GM18517 (cell line): ENCODE measurements at regions not wholly inside any gene's neighbourhood (a gene's known extent, or its start where the extent isn't known, plus 50 kb on each side); places are given as distances from the start of the nearest gene placed in this dataset.
A peak's percentile ranks its signal among the peaks of the same experiment; 100 is the strongest.
"Not testable (repeated sequence)": the region's sequence is repeated elsewhere in the genome, so short reads cannot be mapped to it uniquely, and the experiment has no call there.

Source experiments
- ATAC-seq: cut with Tn5 transposase; IDR thresholded peaks from one replicate; pipeline ENCODE4 v1.9.1; 2021; ENCODE audit warnings: mild to moderate bottlenecking, moderate library complexity; ENCODE audit not compliant: unreplicated experiment

- no peak for ATAC-seq
These were observed 51.2 kb upstream of the MEX3C start for GRCh38 chr18:51248685-51249084.

- no peak for ATAC-seq
These were observed 52.5 kb upstream of the MEX3C start for GRCh38 chr18:51250006-51250405.

GRCh38 chr18:51250458-51251024, 53.1 kb upstream of the MEX3C start:
- ATAC-seq, result no peak

- peak; percentile 100 for ATAC-seq
These were observed 54.1 kb upstream of the MEX3C start for GRCh38 chr18:51251625-51252024.

GRCh38 chr18:51253476-51253875, 56.0 kb upstream of the MEX3C start:
- ATAC-seq, result no peak

GRCh38 chr18:51255693-51256092, 58.2 kb upstream of the MEX3C start:
- ATAC-seq, result no peak

- ATAC-seq, result no peak
These were observed 59.7 kb upstream of the MEX3C start for GRCh38 chr18:51257150-51257549.

- ATAC-seq, result no peak
These were observed 62.6 kb upstream of the MEX3C start for GRCh38 chr18:51260118-51260517.

- ATAC-seq, result not testable (repeated sequence)
These were observed 68.6 kb upstream of the MEX3C start for GRCh38 chr18:51266077-51266476.

GRCh38 chr18:51266773-51267172, 69.3 kb upstream of the MEX3C start:
- no peak for ATAC-seq

GRCh38 chr18:51273437-51273836, 76.0 kb upstream of the MEX3C start:
- no peak for ATAC-seq

- no peak for ATAC-seq
These were observed 78.4 kb upstream of the MEX3C start for GRCh38 chr18:51275712-51276476.

GRCh38 chr18:51278045-51278649, 80.7 kb upstream of the MEX3C start:
- no peak for ATAC-seq

GRCh38 chr18:51279367-51279984, 82.0 kb upstream of the MEX3C start:
- ATAC-seq, result peak; percentile 69

- no peak for ATAC-seq
These were observed 90.5 kb upstream of the MEX3C start for GRCh38 chr18:51287818-51288508.

- ATAC-seq, result no peak
These were observed 91.1 kb upstream of the MEX3C start for GRCh38 chr18:51288582-51288981.

- ATAC-seq, result no peak
These were observed 93.4 kb upstream of the MEX3C start for GRCh38 chr18:51290860-51291259.

GRCh38 chr18:51300912-51301311, 103.4 kb upstream of the MEX3C start:
- no peak for ATAC-seq

GRCh38 chr18:51301376-51301775, 103.9 kb upstream of the MEX3C start:
- ATAC-seq, result no peak

GRCh38 chr18:51316677-51317076, 119.2 kb upstream of the MEX3C start:
- ATAC-seq, result no peak

GRCh38 chr18:51321696-51322095, 124.2 kb upstream of the MEX3C start:
- no peak for ATAC-seq
